GM18867 (cell line): ENCODE measurements at regions not wholly inside any gene's neighbourhood (a gene's known extent, or its start where the extent isn't known, plus 50 kb on each side); places are given as distances from the start of the nearest gene placed in this dataset.
A peak's percentile ranks its signal among the peaks of the same experiment; 100 is the strongest.

Source experiments
- ATAC-seq: cut with Tn5 transposase; IDR thresholded peaks from one replicate; pipeline ENCODE4 v1.9.1; 2021; ENCODE audit warnings: mild to moderate bottlenecking, moderate library complexity; ENCODE audit not compliant: unreplicated experiment

GRCh38 chr5:173762930-173763329 is 125.2 kb upstream of the CPEB4 start:
- no peak for ATAC-seq

DNA sequence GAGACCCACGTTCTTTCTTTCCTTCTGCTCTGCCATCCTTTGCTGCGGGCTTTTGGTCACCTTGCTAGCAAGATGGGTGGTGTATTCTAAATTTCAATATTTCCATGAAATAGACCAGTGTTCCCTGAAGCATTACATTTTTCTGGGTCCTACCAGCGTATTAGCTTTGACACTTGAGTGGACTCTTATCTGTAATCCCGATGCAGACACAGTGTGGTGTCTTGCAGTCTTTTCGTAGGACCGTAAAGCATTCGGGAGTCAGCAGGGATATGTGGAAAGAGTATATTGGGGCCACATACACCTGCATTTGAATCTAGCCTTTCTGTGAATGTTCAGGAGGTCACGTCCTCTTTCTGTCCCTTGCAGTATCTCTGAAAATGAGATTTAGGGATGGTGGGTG is 124.7 kb upstream of the CPEB4 start:
- no peak for ATAC-seq

DNA sequence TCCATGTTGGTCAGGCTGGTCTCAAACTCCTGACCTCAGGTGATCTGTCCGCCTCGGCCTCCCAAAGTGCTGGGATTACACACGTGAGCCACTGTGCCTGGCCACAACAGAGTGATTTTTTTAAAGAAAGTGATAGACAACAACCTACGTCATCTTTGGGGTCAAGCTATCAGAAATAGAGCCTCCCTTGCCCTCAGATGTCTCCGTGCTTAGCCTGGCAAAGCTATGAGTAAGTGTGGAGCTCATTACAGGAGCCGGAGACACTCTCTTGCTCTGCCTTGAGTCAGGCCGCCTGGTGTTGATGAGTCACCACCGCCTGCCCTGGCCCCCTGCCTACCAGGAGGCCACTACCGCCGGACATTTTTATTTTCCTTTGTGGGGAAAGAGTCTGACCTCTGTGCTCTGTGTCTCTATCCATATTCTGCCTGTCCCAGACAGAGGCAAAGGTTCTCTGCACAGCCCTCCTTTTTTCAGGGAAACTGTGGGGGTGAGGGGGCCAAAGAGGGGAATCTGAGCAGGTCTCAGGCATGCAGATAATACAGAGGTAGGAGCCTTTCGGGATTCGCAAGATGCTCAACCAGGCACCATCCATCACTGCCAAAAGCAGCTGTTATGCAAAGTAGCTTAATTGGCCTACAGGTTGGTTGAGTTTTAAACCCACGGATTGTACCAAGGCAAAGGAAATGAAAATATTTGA is 123.7 kb upstream of the CPEB4 start:
- ATAC-seq: peak; percentile 71

DNA sequence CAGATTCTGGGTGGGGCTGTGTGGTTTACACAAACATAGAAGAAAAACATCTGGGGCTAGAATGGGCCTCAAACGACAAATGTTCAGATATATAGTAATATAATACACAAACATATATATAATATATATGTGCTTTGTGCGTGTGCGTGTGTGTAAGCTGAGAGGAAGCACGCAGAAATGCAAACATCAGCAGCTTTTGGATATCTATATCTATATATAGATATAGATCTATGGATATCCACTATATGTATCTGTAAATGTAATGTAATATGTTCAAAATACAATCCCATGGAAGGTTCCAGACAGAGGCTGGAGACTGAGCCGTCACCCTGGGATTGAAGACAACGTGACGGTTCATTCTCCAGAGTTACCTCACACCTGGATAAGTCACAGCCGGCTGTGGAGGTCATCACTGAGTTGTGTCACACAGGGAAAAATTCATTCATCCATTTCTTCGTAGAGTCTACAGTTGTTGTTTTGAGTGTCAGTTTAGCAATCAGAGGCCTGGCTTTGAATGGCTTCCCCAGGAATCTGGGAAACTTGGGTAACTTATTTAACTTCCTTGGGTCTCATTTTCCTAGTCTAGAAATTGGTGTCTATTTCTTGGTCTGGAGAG is 123.0 kb upstream of the CPEB4 start:
- ATAC-seq: no peak

GRCh38 chr5:173765661-173766060 is 122.5 kb upstream of the CPEB4 start:
- no peak for ATAC-seq

DNA sequence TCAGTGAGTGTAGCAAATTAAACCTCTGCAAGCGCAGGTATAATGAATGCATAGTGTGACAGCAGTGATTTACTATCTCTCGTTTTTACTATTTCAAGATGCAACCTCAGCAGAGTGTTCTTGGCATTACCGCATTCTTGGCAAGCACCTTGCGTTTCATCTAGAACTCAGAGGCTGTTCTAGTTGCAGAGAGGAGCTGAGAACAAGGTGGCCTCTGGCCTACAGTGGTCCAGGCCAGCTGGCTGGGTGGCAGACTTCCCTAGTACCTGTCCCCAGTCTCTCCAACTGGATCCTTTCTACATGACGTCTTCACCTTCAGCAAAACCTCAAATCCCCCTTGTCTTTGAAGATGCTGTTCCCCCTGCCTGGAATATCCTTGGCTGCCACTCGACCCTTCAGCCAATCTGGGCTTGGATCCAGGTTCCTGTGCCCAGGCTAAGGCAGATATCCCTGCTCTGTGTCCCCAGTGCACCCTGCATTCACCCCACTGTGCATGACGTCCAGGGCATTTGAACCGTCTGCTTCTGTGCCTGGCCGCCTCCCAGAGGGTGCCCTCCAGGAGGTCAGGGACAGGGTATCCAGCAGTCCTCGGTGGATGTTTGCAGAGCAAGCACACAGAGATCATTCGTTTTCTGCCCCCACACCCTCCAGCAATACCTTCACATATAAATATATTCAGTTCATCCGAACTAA is 120.4 kb upstream of the CPEB4 start:
- no peak for ATAC-seq

DNA sequence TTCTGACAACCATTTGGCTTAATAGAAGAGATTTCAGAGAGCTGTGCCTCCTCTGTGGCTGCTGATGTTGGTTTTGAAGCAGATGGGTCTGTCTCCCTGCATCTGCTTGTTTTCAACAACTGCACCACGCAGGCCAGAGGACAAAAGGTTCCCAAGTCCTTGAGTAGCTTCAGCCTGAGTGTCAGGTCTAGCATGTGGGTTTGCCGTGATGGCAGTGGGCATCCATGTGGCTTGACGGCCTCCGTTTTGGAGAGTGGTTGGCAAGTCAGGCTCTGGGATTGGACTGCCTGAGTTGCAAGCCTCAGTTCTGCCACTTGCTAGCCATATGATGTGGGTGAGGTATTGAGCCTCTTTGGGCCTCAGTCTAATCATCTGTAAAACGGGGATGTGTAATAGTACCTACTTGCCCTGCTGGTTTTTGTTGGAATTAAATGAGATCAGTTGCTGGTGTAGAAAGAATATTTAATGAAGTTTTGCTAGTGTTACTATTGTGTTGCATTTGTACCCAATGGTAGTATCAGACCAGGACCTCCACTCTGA is 119.8 kb upstream of the CPEB4 start:
- ATAC-seq: no peak

DNA sequence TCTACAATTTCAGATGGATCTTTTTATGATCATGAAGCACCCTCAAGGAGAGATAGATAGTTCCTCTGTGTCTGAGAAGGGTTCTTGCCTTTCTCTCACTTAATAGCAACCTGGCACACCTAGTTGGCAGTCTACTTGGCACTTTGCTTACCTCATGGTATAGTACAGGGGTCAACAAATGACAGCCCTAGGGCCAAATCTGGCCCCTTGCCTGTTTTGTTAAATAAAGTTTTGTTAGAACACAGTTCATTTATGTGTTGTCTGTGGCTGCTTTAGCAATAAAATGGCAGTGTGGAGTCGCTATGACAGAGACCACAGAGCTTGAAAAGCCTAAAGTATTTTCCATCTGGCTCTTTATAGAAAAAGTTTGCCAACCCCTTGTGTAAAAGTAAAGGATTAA is 119.3 kb upstream of the CPEB4 start:
- ATAC-seq: no peak

DNA sequence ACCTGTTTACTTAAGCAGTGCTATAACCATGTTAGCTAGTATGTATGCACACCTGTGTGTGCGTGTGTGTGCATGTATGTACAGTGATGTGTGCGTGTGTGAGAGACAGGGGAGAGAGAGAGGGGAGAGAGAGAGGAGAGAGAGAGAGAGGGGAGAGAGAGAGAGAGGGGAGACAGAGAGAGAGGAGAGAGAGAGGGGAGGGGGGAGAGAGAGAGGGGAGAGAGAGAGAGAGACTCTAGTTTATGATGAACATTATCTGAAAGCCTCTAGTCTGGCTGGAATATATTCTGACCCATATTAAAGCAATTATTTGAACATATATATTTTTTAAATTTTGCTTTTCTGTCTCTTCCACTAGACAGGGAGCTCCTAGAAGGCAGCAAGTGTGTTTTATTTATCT is 117.5 kb upstream of the CPEB4 start:
- no peak for ATAC-seq

DNA sequence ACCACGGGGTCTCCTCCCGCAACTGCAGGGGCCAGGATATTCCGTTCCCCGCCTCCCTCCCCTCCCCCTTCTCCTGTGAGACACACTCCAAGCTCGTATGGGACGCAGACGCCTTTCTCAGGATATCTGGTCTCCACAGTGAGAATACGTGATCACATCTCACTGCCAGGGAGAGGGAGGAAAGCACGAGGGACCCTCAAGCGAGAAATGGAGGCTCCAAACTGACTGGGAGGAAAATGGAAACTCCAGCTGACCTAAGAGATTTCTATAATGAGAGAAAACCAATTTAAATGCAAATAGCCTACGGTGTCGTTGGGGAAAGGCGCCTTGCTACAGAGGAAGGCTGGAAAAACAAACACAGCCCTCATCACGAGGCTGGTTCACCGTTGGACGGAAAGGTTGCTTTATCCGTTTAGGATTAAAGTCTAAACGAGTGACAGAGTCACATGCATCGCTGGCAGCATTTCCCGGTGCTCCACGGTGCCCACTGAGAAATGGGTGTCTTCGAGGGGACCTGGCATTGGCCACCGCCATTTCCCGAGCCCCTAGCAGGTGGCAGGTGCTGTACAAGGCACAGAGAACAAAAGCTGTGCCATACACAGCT is 116.9 kb upstream of the CPEB4 start:
- ATAC-seq: no peak

DNA sequence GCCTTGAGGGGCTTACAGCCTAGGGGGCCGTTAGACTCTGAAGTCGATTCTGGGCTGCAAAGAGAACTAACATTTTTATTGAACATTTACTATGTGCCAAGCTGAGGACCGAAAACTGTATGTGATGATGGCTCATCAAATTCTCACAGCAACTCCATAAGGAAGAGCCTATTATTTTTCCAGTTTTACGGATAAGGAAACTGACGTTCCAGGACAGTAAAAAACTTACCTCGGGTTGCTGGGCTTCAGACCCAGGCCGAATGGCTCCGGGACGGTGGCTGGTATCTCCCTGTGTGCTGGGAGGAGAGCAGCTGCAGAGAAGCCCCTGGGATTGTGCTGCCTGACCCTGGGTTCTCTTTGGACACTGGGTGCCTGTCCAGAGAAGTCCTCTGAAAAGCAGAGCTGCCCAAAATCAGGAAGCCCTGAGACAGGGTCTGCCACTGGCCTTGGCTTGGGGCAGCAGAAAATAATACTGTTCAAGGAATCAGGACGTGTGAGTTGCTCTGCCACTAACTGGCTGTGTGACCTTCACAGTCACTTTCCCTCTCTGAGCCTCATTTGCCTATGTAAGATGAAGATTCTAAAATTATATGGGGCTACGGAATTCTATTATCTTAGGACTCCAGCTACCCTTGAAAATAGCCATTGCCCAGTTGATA is 116.3 kb upstream of the CPEB4 start:
- no peak for ATAC-seq

DNA sequence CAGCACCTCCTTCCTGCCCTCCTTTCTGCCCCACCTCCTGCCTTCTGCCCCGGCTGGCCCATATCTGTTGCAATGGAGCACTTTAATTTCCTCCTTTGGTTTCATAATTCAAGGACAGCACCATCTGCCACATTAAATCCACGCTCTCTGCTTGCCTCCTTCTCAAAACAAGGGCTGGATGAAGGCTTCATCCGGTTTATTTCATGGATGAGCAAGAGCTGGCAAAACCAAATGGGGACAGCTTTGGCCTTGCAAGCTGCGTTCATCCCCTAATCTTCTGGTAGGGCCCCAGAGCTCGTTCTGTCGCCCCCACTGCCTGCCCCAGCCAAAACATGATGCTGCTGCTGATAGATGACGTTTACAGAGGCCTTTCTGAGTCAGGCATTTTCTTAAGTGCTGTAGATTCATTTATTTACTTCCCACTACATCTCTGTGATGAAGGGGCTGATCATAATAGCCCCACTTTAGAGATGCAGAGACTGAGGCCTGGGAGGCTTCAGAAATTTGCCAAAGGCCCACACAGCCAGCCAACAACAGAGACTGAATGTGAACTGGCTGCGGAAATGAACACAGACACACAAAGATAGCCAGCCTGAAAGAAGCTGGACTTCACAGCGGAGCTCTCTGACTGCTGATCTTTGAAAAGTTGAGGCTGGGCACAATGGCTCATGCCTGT is 115.6 kb upstream of the CPEB4 start:
- ATAC-seq: no peak

DNA sequence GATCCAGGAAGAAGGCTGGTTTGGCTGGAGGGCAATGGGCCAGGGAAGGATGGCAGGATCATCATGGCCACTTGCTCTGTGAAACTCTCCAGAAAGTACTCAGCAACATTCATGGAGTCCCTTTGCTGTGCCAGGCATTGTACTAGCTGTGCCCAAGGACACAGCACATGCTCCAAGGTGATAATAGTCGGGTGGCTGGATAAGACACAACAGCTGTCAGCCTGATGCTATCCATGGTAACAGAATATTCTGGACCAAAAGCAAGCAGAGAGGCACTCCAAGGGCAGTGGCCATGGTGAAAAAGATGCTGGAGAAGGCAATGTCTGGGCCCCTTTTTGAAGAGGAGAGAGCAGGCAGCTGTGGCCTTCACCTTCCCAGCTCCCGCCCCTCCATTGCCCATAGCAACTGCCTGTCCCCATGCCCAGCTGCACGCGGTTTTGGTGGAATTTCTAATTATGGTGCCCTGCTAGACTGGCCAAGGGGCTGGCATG is 113.8 kb upstream of the CPEB4 start:
- no peak for ATAC-seq

DNA sequence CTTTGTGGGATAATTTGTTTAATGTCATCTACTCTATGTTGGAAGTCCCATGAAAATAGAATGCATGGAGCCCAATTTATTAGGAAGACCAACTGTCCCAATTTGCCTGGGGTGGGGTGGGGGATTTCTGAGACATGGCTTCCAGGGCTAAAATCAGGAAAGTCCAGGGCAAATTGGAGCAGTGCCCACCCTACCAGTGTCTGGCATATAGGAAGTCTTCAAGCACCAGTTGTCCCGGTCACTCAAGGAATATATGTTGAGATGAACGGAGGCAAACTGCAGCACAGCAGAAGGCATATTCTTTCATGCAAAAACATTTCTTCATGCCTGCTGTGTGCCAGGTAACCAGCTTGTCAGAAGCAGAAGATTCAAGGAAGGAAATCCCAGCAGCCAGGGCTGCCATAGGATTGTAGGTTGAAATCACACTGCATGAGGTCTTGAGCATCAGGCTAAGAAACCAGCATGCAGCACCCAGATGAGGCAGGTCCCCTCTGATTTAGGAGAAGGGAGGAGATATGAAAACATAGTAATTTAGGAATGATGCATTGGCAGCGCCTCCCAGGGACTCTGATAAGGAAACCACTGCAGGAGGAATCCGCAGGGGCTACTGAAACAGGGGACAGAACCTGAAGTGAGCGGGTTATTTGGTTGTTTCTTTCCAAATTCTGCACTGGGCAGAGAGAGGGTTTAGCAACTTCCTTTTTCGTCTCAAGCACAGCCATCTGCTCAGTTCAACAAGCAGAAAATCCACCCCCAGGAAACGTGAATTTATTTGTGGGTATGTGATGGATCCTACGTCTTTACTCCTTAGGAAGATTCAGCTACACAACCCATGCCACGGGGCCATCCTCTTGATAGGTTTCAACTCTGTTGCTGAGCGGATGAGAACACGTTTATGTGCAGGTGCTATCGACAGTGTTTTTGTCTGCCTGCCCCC is 112.6 kb upstream of the CPEB4 start:
- ATAC-seq: no peak

GRCh38 chr5:173777149-173777548 is 111.0 kb upstream of the CPEB4 start:
- ATAC-seq: no peak

DNA sequence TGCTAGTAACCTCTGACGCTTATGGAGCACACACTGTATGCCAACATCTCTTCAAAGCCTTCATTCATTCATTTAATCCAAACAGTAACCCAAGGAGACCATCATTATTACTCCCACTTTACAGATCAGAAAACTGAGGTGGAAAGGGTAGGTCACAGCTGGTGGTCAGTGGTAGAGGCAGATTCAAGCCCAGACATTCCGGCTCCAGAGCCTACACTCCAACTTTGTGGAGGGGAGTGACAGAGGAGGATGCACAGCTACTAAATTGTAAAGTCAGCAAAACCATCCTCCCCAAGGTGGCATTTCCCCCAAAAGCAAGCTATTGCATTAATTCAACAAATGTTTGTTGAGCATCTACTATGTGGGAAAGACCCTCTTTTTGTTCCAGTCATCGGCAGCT is 110.5 kb upstream of the CPEB4 start:
- ATAC-seq: no peak

GRCh38 chr5:173778152-173778782 is 109.9 kb upstream of the CPEB4 start:
- ATAC-seq: no peak

- ATAC-seq: no peak
Measured at GRCh38 chr5:173778784-173779304, 109.3 kb upstream of the CPEB4 start.
